ENCODE measurements at regions not wholly inside any gene's neighbourhood (a gene's known extent, or its start where the extent isn't known, plus 50 kb on each side); places are given as distances from the start of the nearest gene placed in this dataset.
"Not testable (repeated sequence)": the region's sequence is repeated elsewhere in the genome, so short reads cannot be mapped to it uniquely, and the experiment has no call there.

GRCh38 chr12:115791331-115791730 is 486.2 kb downstream of the MED13L start:
- Histone ChIP-seq H3K4me1 (ENCODE audit: control insufficient read depth in 1 of 2, insufficient read depth in 1 of 2, low read depth in 1 of 2, low read length in 1 of 2) (no peaks in the 10 kb centered on the region), H3K27me3 (peaks cover 12% of the 10 kb centered on the region), H3K9me3 (no peaks in the 10 kb centered on the region), H3K4me3 (ENCODE audit: low read depth in 1 of 2, low read length in 1 of 2) (no peak overlapping the region), H3K27ac (no peak overlapping the region), H3K36me3 (no peaks in the 10 kb centered on the region)
- TF ChIP-seq CTCF (IDR thresholded peaks at IDR 0.05): no peak

- peaks cover 12% of the 10 kb centered on the region for H3K27me3 ChIP-seq
- no peak for TF ChIP-seq CTCF (IDR thresholded peaks at IDR 0.05)
- no peak overlapping the region for H3K4me3 ChIP-seq (ENCODE audit: low read depth in 1 of 2, low read length in 1 of 2)
- no peaks in the 10 kb centered on the region for H3K36me3 ChIP-seq
- H3K27ac ChIP-seq: no peak overlapping the region
- no peaks in the 10 kb centered on the region for H3K9me3 ChIP-seq
- H3K4me1 ChIP-seq (ENCODE audit: control insufficient read depth in 1 of 2, insufficient read depth in 1 of 2, low read depth in 1 of 2, low read length in 1 of 2): no peaks in the 10 kb centered on the region
Measured at GRCh38 chr12:115790526-115790925, 487.0 kb downstream of the MED13L start.

GRCh38 chr12:115786490-115786889 is 491.0 kb downstream of the MED13L start:
- not testable (repeated sequence) for H3K36me3 ChIP-seq; H3K4me1 ChIP-seq (ENCODE audit: control insufficient read depth in 1 of 2, insufficient read depth in 1 of 2, low read depth in 1 of 2, low read length in 1 of 2); H3K27ac ChIP-seq; H3K4me3 ChIP-seq (ENCODE audit: low read depth in 1 of 2, low read length in 1 of 2); H3K9me3 ChIP-seq
- peaks cover 10% of the 10 kb centered on the region for H3K27me3 ChIP-seq

- H3K27ac ChIP-seq: no peak overlapping the region
- H3K9me3 ChIP-seq: no peaks in the 10 kb centered on the region
- peaks cover 9% of the 10 kb centered on the region for H3K27me3 ChIP-seq
- H3K4me3 ChIP-seq (ENCODE audit: low read depth in 1 of 2, low read length in 1 of 2): no peak overlapping the region
- no peak for TF ChIP-seq CTCF (IDR thresholded peaks at IDR 0.05)
- H3K4me1 ChIP-seq (ENCODE audit: control insufficient read depth in 1 of 2, insufficient read depth in 1 of 2, low read depth in 1 of 2, low read length in 1 of 2): no peaks in the 10 kb centered on the region
- H3K36me3 ChIP-seq: no peaks in the 10 kb centered on the region
Measured at GRCh38 chr12:115785548-115785947, 491.9 kb downstream of the MED13L start.

- no peaks in the 10 kb centered on the region for H3K36me3 ChIP-seq
- no peak for TF ChIP-seq CTCF (IDR thresholded peaks at IDR 0.05)
- H3K4me1 ChIP-seq (ENCODE audit: control insufficient read depth in 1 of 2, insufficient read depth in 1 of 2, low read depth in 1 of 2, low read length in 1 of 2): no peaks in the 10 kb centered on the region
- H3K27ac ChIP-seq: no peak overlapping the region
- no peak overlapping the region for H3K4me3 ChIP-seq (ENCODE audit: low read depth in 1 of 2, low read length in 1 of 2)
- H3K27me3 ChIP-seq: peaks cover 7% of the 10 kb centered on the region
- no peaks in the 10 kb centered on the region for H3K9me3 ChIP-seq
Measured at GRCh38 chr12:115776399-115776798, 501.1 kb downstream of the MED13L start.

GRCh38 chr12:115774148-115774895 is 503.2 kb downstream of the MED13L start:
- peaks cover 3% of the 10 kb centered on the region for H3K27me3 ChIP-seq
- H3K4me3 ChIP-seq (ENCODE audit: low read depth in 1 of 2, low read length in 1 of 2): no peak overlapping the region
- no peak for TF ChIP-seq CTCF (IDR thresholded peaks at IDR 0.05)
- no peaks in the 10 kb centered on the region for H3K9me3 ChIP-seq
- H3K36me3 ChIP-seq: no peaks in the 10 kb centered on the region
- H3K27ac ChIP-seq: no peak overlapping the region
- no peaks in the 10 kb centered on the region for H3K4me1 ChIP-seq (ENCODE audit: control insufficient read depth in 1 of 2, insufficient read depth in 1 of 2, low read depth in 1 of 2, low read length in 1 of 2)
